ENCODE measurements at regions not wholly inside any gene's neighbourhood (a gene's known extent, or its start where the extent isn't known, plus 50 kb on each side); places are given as distances from the start of the nearest gene placed in this dataset.

DNA sequence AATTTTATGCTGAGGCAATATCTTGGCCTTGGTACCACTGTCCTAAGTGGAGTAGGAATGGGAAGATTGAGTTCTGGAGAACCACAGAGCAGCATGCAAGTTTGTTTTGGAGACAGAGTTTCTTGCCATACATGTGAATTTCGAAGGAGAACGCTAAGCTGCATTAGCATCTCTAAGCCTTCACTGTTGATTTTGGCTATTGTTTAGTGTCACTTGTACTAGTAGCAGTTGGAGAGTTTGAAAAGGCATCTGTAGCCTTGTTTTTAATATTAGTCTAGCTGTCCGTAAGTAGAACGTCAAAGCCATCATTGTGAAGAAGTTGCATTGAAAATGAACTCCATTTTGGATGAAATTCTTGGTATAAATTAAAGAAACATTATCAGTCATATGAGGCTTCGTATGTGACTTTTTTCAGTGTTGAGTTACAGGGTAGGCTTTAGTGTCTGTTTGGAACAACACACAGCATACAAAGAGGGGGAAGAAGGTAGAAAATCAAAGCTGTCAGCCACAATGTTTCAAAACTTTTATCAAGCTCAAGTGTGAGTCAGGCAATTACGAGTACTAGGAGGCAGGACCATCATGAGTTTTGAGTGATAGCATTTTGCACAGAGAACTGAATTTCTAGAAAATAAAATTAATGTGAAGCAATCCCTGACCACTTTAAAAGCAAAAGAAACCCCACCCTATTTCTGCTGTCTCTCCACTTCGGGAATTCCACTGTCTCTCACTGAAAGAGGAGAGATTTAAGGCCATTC, 70.2 kb upstream of the NAV3 start:
- Histone ChIP-seq H3K36me3 (ENCODE audit: control insufficient read depth in 3 of 3, insufficient read depth in 2 of 3, low read depth in 1 of 3, low read length in 3 of 3) (no peaks in the 10 kb centered on the region), H3K27ac (ENCODE audit: low read depth in 1 of 3, low read length in 2 of 3) (no peak overlapping the region), H3K4me1 (ENCODE audit: control insufficient read depth in 3 of 3, insufficient read depth in 2 of 3, low read depth in 1 of 3, low read length in 2 of 3) (no peaks in the 10 kb centered on the region), H3K27me3 (ENCODE audit: control insufficient read depth in 3 of 3, insufficient read depth in 3 of 3, low read length in 3 of 3) (no peaks in the 10 kb centered on the region), H3K4me3 (ENCODE audit: low read depth in 1 of 3, low read length in 3 of 3) (no peak overlapping the region), H3K9me3 (ENCODE audit: control insufficient read depth in 2 of 2, insufficient read depth in 1 of 2, low read depth in 1 of 2, low read length in 1 of 2) (no peaks in the 10 kb centered on the region)
- WGBS, 3 donors: 60 to 66% (median 61%) methylated on average over 7 of the region's 7 CpGs
- DNase-seq (no peak), FAIRE-seq (no peak)

DNA sequence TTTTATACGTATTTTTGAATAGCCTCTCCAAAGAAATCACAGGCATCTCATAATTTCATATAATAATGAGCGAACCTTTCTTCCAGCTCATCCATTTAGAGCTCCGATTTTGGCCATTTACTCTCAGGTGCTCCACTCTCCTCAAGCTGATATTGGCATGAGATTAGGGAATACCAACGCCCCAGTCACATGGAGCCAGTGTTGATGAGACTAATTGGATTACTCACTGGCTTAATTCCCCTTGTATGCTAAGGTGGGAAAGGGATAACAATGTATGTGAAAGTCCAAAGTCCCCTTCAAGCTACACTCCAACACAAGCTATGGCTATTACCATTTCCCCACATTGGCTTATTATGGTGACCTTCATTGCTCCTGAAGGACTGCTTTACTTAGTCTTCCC, 76.6 kb upstream of the NAV3 start:
- DNase-seq (no peak), FAIRE-seq (no peak)
- Histone ChIP-seq H3K27me3 (ENCODE audit: control insufficient read depth in 3 of 3, insufficient read depth in 3 of 3, low read length in 3 of 3) (no peaks in the 10 kb centered on the region), H3K36me3 (ENCODE audit: control insufficient read depth in 3 of 3, insufficient read depth in 2 of 3, low read depth in 1 of 3, low read length in 3 of 3) (no peaks in the 10 kb centered on the region), H3K4me1 (ENCODE audit: control insufficient read depth in 3 of 3, insufficient read depth in 2 of 3, low read depth in 1 of 3, low read length in 2 of 3) (no peaks in the 10 kb centered on the region), H3K27ac (ENCODE audit: low read depth in 1 of 3, low read length in 2 of 3) (no peak overlapping the region), H3K9me3 (ENCODE audit: control insufficient read depth in 2 of 2, insufficient read depth in 1 of 2, low read depth in 1 of 2, low read length in 1 of 2) (no peaks in the 10 kb centered on the region), H3K4me3 (ENCODE audit: low read depth in 1 of 3, low read length in 3 of 3) (no peak overlapping the region)
- 47 to 75% (median 59%) methylated on average over 4 of the region's 4 CpGs for WGBS, 3 donors

DNA sequence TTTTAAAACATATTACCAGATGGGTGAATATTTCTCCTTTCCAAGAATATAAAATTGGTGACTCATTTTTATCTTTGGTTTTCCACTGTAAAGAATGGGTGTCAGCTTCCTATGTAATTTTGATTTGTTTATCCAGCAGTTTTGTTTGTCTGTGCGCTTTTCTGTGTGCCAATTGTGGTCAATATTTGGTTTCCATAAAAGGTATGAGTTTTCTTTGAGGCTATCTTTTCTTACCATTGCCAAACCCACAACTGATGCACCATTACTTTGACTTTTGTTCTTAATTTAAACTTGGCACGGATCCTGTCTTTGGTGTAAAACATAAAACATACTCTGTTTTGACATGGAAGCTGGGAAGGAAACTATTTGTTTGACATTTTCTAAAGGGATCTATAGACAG, 78.8 kb upstream of the NAV3 start:
- H3K4me1 ChIP-seq (ENCODE audit: control insufficient read depth in 3 of 3, insufficient read depth in 2 of 3, low read depth in 1 of 3, low read length in 2 of 3): no peaks in the 10 kb centered on the region
- FAIRE-seq (no peak), DNase-seq (no peak)
- no peaks in the 10 kb centered on the region for H3K9me3 ChIP-seq (ENCODE audit: control insufficient read depth in 2 of 2, insufficient read depth in 1 of 2, low read depth in 1 of 2, low read length in 1 of 2)
- no peaks in the 10 kb centered on the region for H3K27me3 ChIP-seq (ENCODE audit: control insufficient read depth in 3 of 3, insufficient read depth in 3 of 3, low read length in 3 of 3)
- H3K36me3 ChIP-seq (ENCODE audit: control insufficient read depth in 3 of 3, insufficient read depth in 2 of 3, low read depth in 1 of 3, low read length in 3 of 3): no peaks in the 10 kb centered on the region
- WGBS, 3 donors: 43 to 54% (median 48%) methylated on average over 2 of the region's 2 CpGs
- no peak overlapping the region for H3K27ac ChIP-seq (ENCODE audit: low read depth in 1 of 3, low read length in 2 of 3)
- H3K4me3 ChIP-seq (ENCODE audit: low read depth in 1 of 3, low read length in 3 of 3): no peak overlapping the region

DNA sequence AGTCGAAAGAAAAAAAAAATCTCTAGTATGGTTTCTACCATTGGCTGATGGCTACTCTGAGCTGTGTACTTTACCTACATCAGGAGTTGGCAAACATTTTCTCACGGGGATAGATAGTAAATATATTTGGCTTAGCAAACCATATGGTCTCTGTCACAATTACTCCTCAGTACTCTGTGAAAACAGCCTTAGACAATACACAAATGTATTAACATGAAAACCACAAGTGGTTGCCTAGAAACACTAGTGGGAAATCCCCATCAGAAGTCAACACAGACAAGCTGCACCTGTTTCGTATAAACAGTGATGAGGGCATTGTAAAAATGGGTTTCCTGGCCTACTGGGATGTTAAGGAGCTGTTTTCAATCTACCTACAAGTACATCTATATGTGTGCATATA, 84.6 kb upstream of the NAV3 start:
- WGBS, 3 donors: 33 to 50% (median 36%) methylated on average over 3 of the region's 3 CpGs
- H3K4me3 ChIP-seq (ENCODE audit: low read depth in 1 of 3, low read length in 3 of 3): no peak overlapping the region
- no peaks in the 10 kb centered on the region for H3K27me3 ChIP-seq (ENCODE audit: control insufficient read depth in 3 of 3, insufficient read depth in 3 of 3, low read length in 3 of 3)
- peak; percentile 28 to 49 for DNase-seq
- no peaks in the 10 kb centered on the region for H3K36me3 ChIP-seq (ENCODE audit: control insufficient read depth in 3 of 3, insufficient read depth in 2 of 3, low read depth in 1 of 3, low read length in 3 of 3)
- no peak for FAIRE-seq
- no peak overlapping the region for H3K27ac ChIP-seq (ENCODE audit: low read depth in 1 of 3, low read length in 2 of 3)
- H3K9me3 ChIP-seq (ENCODE audit: control insufficient read depth in 2 of 2, insufficient read depth in 1 of 2, low read depth in 1 of 2, low read length in 1 of 2): no peaks in the 10 kb centered on the region
- no peaks in the 10 kb centered on the region for H3K4me1 ChIP-seq (ENCODE audit: control insufficient read depth in 3 of 3, insufficient read depth in 2 of 3, low read depth in 1 of 3, low read length in 2 of 3)

DNA sequence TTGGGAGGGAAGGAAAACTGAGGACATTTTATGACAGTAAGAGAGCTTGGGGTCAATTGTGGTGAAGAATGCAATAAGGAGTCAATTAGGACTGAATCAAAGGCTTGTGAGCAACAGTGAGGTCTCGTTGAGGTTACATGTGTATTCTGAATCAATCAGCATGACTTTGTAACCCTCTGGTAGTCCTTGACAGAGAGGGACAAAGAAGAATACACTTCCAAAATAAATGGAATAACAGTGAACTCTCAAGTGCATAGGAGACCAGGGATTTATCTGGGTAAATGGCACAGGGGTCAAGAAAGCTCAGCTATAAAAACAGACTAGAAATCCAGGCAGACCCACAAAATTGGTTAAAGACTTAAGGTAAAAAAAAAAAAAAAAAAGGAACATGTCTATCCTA, 85.1 kb upstream of the NAV3 start:
- H3K4me1 ChIP-seq (ENCODE audit: control insufficient read depth in 3 of 3, insufficient read depth in 2 of 3, low read depth in 1 of 3, low read length in 2 of 3): no peaks in the 10 kb centered on the region
- no peak for FAIRE-seq
- H3K27me3 ChIP-seq (ENCODE audit: control insufficient read depth in 3 of 3, insufficient read depth in 3 of 3, low read length in 3 of 3): no peaks in the 10 kb centered on the region
- H3K4me3 ChIP-seq (ENCODE audit: low read depth in 1 of 3, low read length in 3 of 3): no peak overlapping the region
- no peak for DNase-seq
- 40 to 70% (median 43%) methylated on average over 1 of the region's 1 CpG for WGBS, 3 donors
- no peak overlapping the region for H3K27ac ChIP-seq (ENCODE audit: low read depth in 1 of 3, low read length in 2 of 3)
- no peaks in the 10 kb centered on the region for H3K36me3 ChIP-seq (ENCODE audit: control insufficient read depth in 3 of 3, insufficient read depth in 2 of 3, low read depth in 1 of 3, low read length in 3 of 3)
- no peaks in the 10 kb centered on the region for H3K9me3 ChIP-seq (ENCODE audit: control insufficient read depth in 2 of 2, insufficient read depth in 1 of 2, low read depth in 1 of 2, low read length in 1 of 2)

DNA sequence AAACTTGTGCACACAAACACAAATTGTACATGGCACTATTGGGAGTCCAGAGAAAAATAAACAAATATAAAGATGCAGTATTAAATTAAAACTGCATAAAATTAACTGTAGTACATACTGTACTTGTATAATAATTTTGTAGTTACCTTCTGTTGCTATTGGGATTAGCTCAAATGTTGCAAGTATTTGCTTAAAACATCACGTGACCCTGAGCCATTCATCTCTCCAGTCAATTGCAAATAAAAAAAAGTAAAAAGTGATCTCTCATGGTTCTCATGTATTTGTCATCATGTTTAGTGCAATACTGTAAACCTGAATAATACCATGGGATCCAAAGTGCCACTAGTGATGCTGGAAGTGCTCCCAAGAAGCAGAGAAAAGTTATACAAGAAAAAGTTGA, 88.1 kb upstream of the NAV3 start:
- Histone ChIP-seq H3K27ac (ENCODE audit: low read depth in 1 of 3, low read length in 2 of 3) (no peak overlapping the region), H3K27me3 (ENCODE audit: control insufficient read depth in 3 of 3, insufficient read depth in 3 of 3, low read length in 3 of 3) (no peaks in the 10 kb centered on the region), H3K36me3 (ENCODE audit: control insufficient read depth in 3 of 3, insufficient read depth in 2 of 3, low read depth in 1 of 3, low read length in 3 of 3) (no peaks in the 10 kb centered on the region), H3K9me3 (ENCODE audit: control insufficient read depth in 2 of 2, insufficient read depth in 1 of 2, low read depth in 1 of 2, low read length in 1 of 2) (no peaks in the 10 kb centered on the region), H3K4me3 (ENCODE audit: low read depth in 1 of 3, low read length in 3 of 3) (no peak overlapping the region), H3K4me1 (ENCODE audit: control insufficient read depth in 3 of 3, insufficient read depth in 2 of 3, low read depth in 1 of 3, low read length in 2 of 3) (no peaks in the 10 kb centered on the region)
- WGBS, 3 donors: 52 to 65% (median 60%) methylated on average over 1 of the region's 1 CpG
- no peak for FAIRE-seq
- no peak for DNase-seq

DNA sequence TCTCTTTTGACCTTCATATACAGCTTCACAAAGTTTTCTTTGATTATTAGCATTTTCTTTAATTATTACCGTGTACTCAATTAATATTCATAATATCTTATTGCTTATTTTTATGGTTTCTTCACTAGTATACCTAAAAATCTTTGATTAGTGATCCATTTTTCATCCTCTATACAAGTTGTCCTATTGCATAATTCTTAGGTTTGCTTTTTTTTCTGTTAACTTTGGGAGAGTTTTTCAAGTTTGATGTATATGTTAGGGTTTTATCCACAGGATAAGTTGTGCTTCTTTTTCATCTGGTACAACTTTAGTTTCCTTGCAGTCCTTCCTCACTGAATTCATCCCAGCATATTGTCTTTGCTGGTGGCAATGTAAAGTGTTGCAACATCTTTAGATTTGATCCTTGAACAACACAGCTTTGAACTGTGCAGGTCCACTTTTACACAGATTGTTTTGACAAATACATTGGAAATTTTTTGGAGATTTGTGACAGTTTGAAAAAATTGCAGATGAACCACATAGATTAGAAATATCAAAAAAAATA, 88.6 kb upstream of the NAV3 start:
- H3K36me3 ChIP-seq (ENCODE audit: control insufficient read depth in 3 of 3, insufficient read depth in 2 of 3, low read depth in 1 of 3, low read length in 3 of 3): no peaks in the 10 kb centered on the region
- no peaks in the 10 kb centered on the region for H3K4me1 ChIP-seq (ENCODE audit: control insufficient read depth in 3 of 3, insufficient read depth in 2 of 3, low read depth in 1 of 3, low read length in 2 of 3)
- no peak overlapping the region for H3K27ac ChIP-seq (ENCODE audit: low read depth in 1 of 3, low read length in 2 of 3)
- no peaks in the 10 kb centered on the region for H3K27me3 ChIP-seq (ENCODE audit: control insufficient read depth in 3 of 3, insufficient read depth in 3 of 3, low read length in 3 of 3)
- FAIRE-seq (no peak), DNase-seq (no peak)
- no peak overlapping the region for H3K4me3 ChIP-seq (ENCODE audit: low read depth in 1 of 3, low read length in 3 of 3)
- H3K9me3 ChIP-seq (ENCODE audit: control insufficient read depth in 2 of 2, insufficient read depth in 1 of 2, low read depth in 1 of 2, low read length in 1 of 2): no peaks in the 10 kb centered on the region
- WGBS, 3 donors: 84 to 93% (median 88%) methylated on average over 1 of the region's 1 CpG

DNA sequence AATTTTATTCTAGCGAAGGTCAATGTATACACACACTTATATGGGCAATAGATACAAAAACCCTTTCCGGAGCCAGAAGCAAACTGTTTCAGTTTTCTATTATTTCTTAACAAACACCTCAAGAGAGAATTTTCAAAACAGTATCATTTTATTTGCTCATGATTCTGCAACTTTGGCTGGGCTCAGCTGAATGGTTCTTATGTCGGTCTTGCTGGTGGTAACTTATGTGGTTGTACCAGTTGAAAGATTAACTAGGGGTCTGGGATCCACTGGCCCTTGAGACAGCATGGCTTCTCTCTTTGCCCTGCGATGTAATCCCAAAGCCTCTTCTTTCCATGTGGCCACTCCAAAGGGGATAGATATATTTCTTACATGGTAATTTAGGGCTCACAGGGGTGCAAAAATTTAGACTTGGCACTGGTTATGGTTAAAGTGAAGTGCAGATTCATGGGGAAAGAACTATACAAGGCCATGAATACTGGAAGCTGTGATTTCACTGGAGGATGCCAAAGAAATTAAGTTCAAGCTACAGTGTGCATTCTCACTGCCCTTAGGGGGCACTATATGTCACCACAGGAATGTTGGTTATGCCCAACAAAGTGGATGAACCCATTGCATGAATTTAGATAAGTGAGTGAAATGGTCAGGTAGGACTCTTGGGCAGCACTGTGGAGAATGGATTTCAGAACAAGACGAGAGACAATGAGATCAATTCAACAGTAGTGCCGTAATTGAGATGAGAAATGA, 94.3 kb upstream of the NAV3 start:
- Histone ChIP-seq H3K36me3 (ENCODE audit: control insufficient read depth in 3 of 3, insufficient read depth in 2 of 3, low read depth in 1 of 3, low read length in 3 of 3) (no peaks in the 10 kb centered on the region), H3K27ac (ENCODE audit: low read depth in 1 of 3, low read length in 2 of 3) (no peak overlapping the region), H3K9me3 (ENCODE audit: control insufficient read depth in 2 of 2, insufficient read depth in 1 of 2, low read depth in 1 of 2, low read length in 1 of 2) (peaks cover 0 to 5% of the 10 kb centered on the region in 2 donors), H3K4me1 (ENCODE audit: control insufficient read depth in 3 of 3, insufficient read depth in 2 of 3, low read depth in 1 of 3, low read length in 2 of 3) (no peaks in the 10 kb centered on the region), H3K27me3 (ENCODE audit: control insufficient read depth in 3 of 3, insufficient read depth in 3 of 3, low read length in 3 of 3) (no peaks in the 10 kb centered on the region), H3K4me3 (ENCODE audit: low read depth in 1 of 3, low read length in 3 of 3) (no peak overlapping the region)
- FAIRE-seq: no peak
- DNase-seq: no peak
- WGBS, 3 donors: 90 to 95% (median 91%) methylated on average over 6 of the region's 6 CpGs
